Erythroblast (primary cell): ENCODE measurements at regions not wholly inside any gene's neighbourhood (a gene's known extent, or its start where the extent isn't known, plus 50 kb on each side); places are given as distances from the start of the nearest gene placed in this dataset.

Experiments used
- GATA1 ChIP-seq: IDR thresholded peaks from 2 replicates; pipeline ENCODE4 v1.6.1; 2011; ENCODE audit warnings: low read depth, mild to moderate bottlenecking, control low read depth, low read length, moderate library complexity
- POLR2A ChIP-seq: IDR thresholded peaks from 2 replicates; pipeline ENCODE4 v1.6.1; 2011; ENCODE audit warnings: mild to moderate bottlenecking, low read length

GRCh38 chr11:129723146-129723760 lies 92.4 kb upstream of the TMEM45B start:
- no peak for TF ChIP-seq POLR2A
- TF ChIP-seq GATA1: no peak
